Spleen (tissue), 7 donors: ENCODE measurements at regions not wholly inside any gene's neighbourhood (a gene's known extent, or its start where the extent isn't known, plus 50 kb on each side); places are given as distances from the start of the nearest gene placed in this dataset.

Source experiments
- POLR2A ChIP-seq, 3 donors: fragments of 450-650 bp; IDR thresholded peaks; one replicate each; pipeline ENCODE4 v1.5.1; 2017; ENCODE audit warnings: antibody characterized with exemption in 3 of 3, mild to moderate bottlenecking in 1 of 3
- TF ChIP-seq, protein P1 (sequence below), 11 experiments: fragments of 200-600 bp in 7 of 11; fragments of 450-650 bp in 4 of 11; sonication (generic) in 4 of 11; IDR thresholded peaks in 8 of 11; conservative IDR thresholded peaks in 3 of 11; 1 replicate in 7 of 11; 2 replicates in 4 of 11; pipeline versions ENCODE4 v1.4.0 to v1.8.0; 2016 to 2021; ENCODE audit warnings: antibody characterized with exemption in 11 of 11, inconsistent platforms in 4 of 11, mild to moderate bottlenecking in 1 of 11
- donor health status: DM: no; HTN: no; CAD: no; lungs with moderate emphysema.
- donor health status: DM: no; HTN: no; CAD: no.
- donor health status: DM: no; HTN: no; CAD: no.

DNA sequence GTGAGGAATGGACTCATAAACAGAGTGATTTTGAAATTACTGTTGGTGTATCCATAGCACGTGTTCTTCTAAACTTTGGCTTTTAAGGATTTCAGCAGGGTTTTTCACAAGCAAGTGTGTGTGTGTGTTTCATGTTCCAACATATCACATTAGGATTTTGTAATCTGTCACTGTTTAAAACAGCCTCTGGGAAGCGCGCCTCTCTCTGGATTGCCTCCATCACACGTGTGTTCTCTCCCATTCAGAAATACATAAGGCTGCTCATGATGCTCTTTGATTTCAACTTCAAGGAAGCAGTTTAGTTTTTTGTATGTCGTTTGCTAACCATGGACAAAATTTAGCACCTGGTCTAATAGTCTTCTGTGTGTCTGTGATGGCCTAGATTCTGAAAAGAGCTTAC, 370.4 kb downstream of the MTX2 start:
- TF ChIP-seq POLR2A (IDR thresholded peaks at IDR 0.05) = no peak
- TF ChIP-seq, protein P1, sequence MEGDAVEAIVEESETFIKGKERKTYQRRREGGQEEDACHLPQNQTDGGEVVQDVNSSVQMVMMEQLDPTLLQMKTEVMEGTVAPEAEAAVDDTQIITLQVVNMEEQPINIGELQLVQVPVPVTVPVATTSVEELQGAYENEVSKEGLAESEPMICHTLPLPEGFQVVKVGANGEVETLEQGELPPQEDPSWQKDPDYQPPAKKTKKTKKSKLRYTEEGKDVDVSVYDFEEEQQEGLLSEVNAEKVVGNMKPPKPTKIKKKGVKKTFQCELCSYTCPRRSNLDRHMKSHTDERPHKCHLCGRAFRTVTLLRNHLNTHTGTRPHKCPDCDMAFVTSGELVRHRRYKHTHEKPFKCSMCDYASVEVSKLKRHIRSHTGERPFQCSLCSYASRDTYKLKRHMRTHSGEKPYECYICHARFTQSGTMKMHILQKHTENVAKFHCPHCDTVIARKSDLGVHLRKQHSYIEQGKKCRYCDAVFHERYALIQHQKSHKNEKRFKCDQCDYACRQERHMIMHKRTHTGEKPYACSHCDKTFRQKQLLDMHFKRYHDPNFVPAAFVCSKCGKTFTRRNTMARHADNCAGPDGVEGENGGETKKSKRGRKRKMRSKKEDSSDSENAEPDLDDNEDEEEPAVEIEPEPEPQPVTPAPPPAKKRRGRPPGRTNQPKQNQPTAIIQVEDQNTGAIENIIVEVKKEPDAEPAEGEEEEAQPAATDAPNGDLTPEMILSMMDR (IDR thresholded peaks at IDR 0.05 in 8 of 11, conservative IDR thresholded peaks at IDR 0.05 in 3 of 11) = no peak
